ENCODE measurements at regions not wholly inside any gene's neighbourhood (a gene's known extent, or its start where the extent isn't known, plus 50 kb on each side); places are given as distances from the start of the nearest gene placed in this dataset.
"Not testable (repeated sequence)": the region's sequence is repeated elsewhere in the genome, so short reads cannot be mapped to it uniquely, and the experiment has no call there.

- no peak for DNase-seq (ENCODE audit: low spot score)
Measured at GRCh38 chr17:20771104-20771503, 191.6 kb downstream of the CDRT15L2 start.

GRCh38 chr17:20774472-20775135 is 195.1 kb downstream of the CDRT15L2 start:
- no peak for DNase-seq (ENCODE audit: low spot score)

GRCh38 chr17:20775331-20775730 is 195.8 kb downstream of the CDRT15L2 start:
- DNase-seq (ENCODE audit: low spot score) = no peak

GRCh38 chr17:20779521-20779920 is 200.0 kb downstream of the CDRT15L2 start:
- no peak for DNase-seq (ENCODE audit: low spot score)

- DNase-seq (ENCODE audit: low spot score) = no peak
Measured at GRCh38 chr17:20781260-20781659, 201.7 kb downstream of the CDRT15L2 start.

- DNase-seq (ENCODE audit: low spot score) = not testable (repeated sequence)
Measured at GRCh38 chr17:20781869-20782268, 202.3 kb downstream of the CDRT15L2 start.

- DNase-seq (ENCODE audit: low spot score) = no peak
Measured at GRCh38 chr17:20783091-20783490, 203.6 kb downstream of the CDRT15L2 start.

- DNase-seq (ENCODE audit: low spot score) = no peak
Measured at GRCh38 chr17:20784100-20784665, 204.7 kb downstream of the CDRT15L2 start.

GRCh38 chr17:20787281-20787680 is 207.8 kb downstream of the CDRT15L2 start:
- DNase-seq (ENCODE audit: low spot score) = no peak

GRCh38 chr17:20791626-20792025 is 212.1 kb downstream of the CDRT15L2 start:
- DNase-seq (ENCODE audit: low spot score) = no peak

GRCh38 chr17:20794532-20794931 is 215.0 kb downstream of the CDRT15L2 start:
- DNase-seq (ENCODE audit: low spot score) = not testable (repeated sequence)

GRCh38 chr17:20797292-20797691 is 217.8 kb downstream of the CDRT15L2 start:
- no peak for DNase-seq (ENCODE audit: low spot score)

GRCh38 chr17:20800146-20800545 is 220.6 kb downstream of the CDRT15L2 start:
- DNase-seq (ENCODE audit: low spot score) = no peak

- no peak for DNase-seq (ENCODE audit: low spot score)
Measured at GRCh38 chr17:20805751-20806150, 226.2 kb downstream of the CDRT15L2 start.

GRCh38 chr17:20807566-20807965 is 228.0 kb downstream of the CDRT15L2 start:
- DNase-seq (ENCODE audit: low spot score) = not testable (repeated sequence)

GRCh38 chr17:20815410-20815809 is 227.4 kb downstream of the USP22 start:
- DNase-seq (ENCODE audit: low spot score) = not testable (repeated sequence)

GRCh38 chr17:20823905-20824304 is 218.9 kb downstream of the USP22 start:
- no peak for DNase-seq (ENCODE audit: low spot score)

- no peak for DNase-seq (ENCODE audit: low spot score)
Measured at GRCh38 chr17:20825539-20825938, 217.3 kb downstream of the USP22 start.

GRCh38 chr17:20840453-20840852 is 202.4 kb downstream of the USP22 start:
- not testable (repeated sequence) for DNase-seq (ENCODE audit: low spot score)

GRCh38 chr17:20840987-20841865 is 201.6 kb downstream of the USP22 start:
- DNase-seq (ENCODE audit: low spot score) = not testable (repeated sequence)

GRCh38 chr17:20842012-20842411 is 200.8 kb downstream of the USP22 start:
- not testable (repeated sequence) for DNase-seq (ENCODE audit: low spot score)

- DNase-seq (ENCODE audit: low spot score) = not testable (repeated sequence)
Measured at GRCh38 chr17:20843261-20843660, 199.6 kb downstream of the USP22 start.
